ENCODE measurements at regions not wholly inside any gene's neighbourhood (a gene's known extent, or its start where the extent isn't known, plus 50 kb on each side); places are given as distances from the start of the nearest gene placed in this dataset.

- Histone ChIP-seq H3K79me2 (ENCODE audit: low read depth) (no peaks in the 10 kb centered on the region), H3K36me3 (ENCODE audit: low read depth) (no peaks in the 10 kb centered on the region), H3K9me2 (ENCODE audit: insufficient read depth) (no peaks in the 10 kb centered on the region), H3K9me3 (ENCODE audit: insufficient read depth, low read depth) (no peaks in the 10 kb centered on the region), H2AFZ (no peak overlapping the region), H4K20me1 (ENCODE audit: insufficient read depth) (no peaks in the 10 kb centered on the region), H3K27me3 (ENCODE audit: insufficient read depth, low read depth) (no peaks in the 10 kb centered on the region), H3K4me2 (no peak overlapping the region), H3K4me1 (replicated peaks; ENCODE audit: insufficient read depth) (no peaks in the 10 kb centered on the region), H3K4me3 (no peak overlapping the region), H3F3A (ENCODE audit: insufficient read depth, low read depth) (no peaks in the 10 kb centered on the region), H3K27ac (no peak overlapping the region)
- CTCF ChIA-PET: no interaction called here
- no TSS peak for BruUV-seq (replicated peaks)
- POLR2A ChIA-PET (ENCODE audit: unreplicated experiment): no interaction called here
- no peak for DNase-seq
- TF ChIP-seq CTCF (conservative IDR thresholded peaks at IDR 0.05) (no peak), EZH2 (IDR thresholded peaks at IDR 0.05; ENCODE audit: low read depth) (no peak)
- intact Hi-C loops (cut with micrococcal nuclease; ENCODE audit: unreplicated experiment): no loop called here
These were observed 1548.1 kb upstream of the ZEB2 start for GRCh38 chr2:146068051-146068450.

GRCh38 chr2:146048141-146048540, 1528.2 kb upstream of the ZEB2 start:
- no peaks in the 10 kb centered on the region for H3F3A ChIP-seq (ENCODE audit: insufficient read depth, low read depth)
- BruUV-seq (replicated peaks): no TSS peak
- DNase-seq: no peak
- no peaks in the 10 kb centered on the region for H3K36me3 ChIP-seq (ENCODE audit: low read depth)
- POLR2A ChIA-PET (ENCODE audit: unreplicated experiment): no interaction called here
- no peak overlapping the region for H3K27ac ChIP-seq
- no peak for TF ChIP-seq CTCF (conservative IDR thresholded peaks at IDR 0.05)
- no peak for TF ChIP-seq EZH2 (IDR thresholded peaks at IDR 0.05; ENCODE audit: low read depth)
- H3K9me2 ChIP-seq (ENCODE audit: insufficient read depth): no peaks in the 10 kb centered on the region
- H2AFZ ChIP-seq: no peak overlapping the region
- H3K27me3 ChIP-seq (ENCODE audit: insufficient read depth, low read depth): no peaks in the 10 kb centered on the region
- intact Hi-C loops (cut with micrococcal nuclease; ENCODE audit: unreplicated experiment): no loop called here
- no peaks in the 10 kb centered on the region for H3K9me3 ChIP-seq (ENCODE audit: insufficient read depth, low read depth)
- H3K4me1 ChIP-seq (replicated peaks; ENCODE audit: insufficient read depth): no peaks in the 10 kb centered on the region
- no peaks in the 10 kb centered on the region for H3K79me2 ChIP-seq (ENCODE audit: low read depth)
- H3K4me3 ChIP-seq: no peak overlapping the region
- CTCF ChIA-PET: no interaction called here
- H3K4me2 ChIP-seq: no peak overlapping the region
- H4K20me1 ChIP-seq (ENCODE audit: insufficient read depth): no peaks in the 10 kb centered on the region

- Histone ChIP-seq H3K27me3 (ENCODE audit: insufficient read depth, low read depth) (no peaks in the 10 kb centered on the region), H3K27ac (no peak overlapping the region), H3K9me3 (ENCODE audit: insufficient read depth, low read depth) (no peaks in the 10 kb centered on the region), H4K20me1 (ENCODE audit: insufficient read depth) (no peaks in the 10 kb centered on the region), H3K9me2 (ENCODE audit: insufficient read depth) (no peaks in the 10 kb centered on the region), H3K4me3 (no peak overlapping the region), H3K36me3 (ENCODE audit: low read depth) (no peaks in the 10 kb centered on the region), H3F3A (ENCODE audit: insufficient read depth, low read depth) (no peaks in the 10 kb centered on the region), H3K4me2 (no peak overlapping the region), H3K4me1 (replicated peaks; ENCODE audit: insufficient read depth) (no peaks in the 10 kb centered on the region), H2AFZ (no peak overlapping the region; the same call in 1 of the 2 replicates), H3K79me2 (ENCODE audit: low read depth) (no peaks in the 10 kb centered on the region)
- no peak for DNase-seq
- ChIA-PET CTCF (no interaction called here), POLR2A (ENCODE audit: unreplicated experiment) (no interaction called here)
- BruUV-seq (replicated peaks): no TSS peak
- no peak for TF ChIP-seq EZH2 (IDR thresholded peaks at IDR 0.05; ENCODE audit: low read depth)
- TF ChIP-seq CTCF (conservative IDR thresholded peaks at IDR 0.05): no peak
- intact Hi-C loops (cut with micrococcal nuclease; ENCODE audit: unreplicated experiment): no loop called here
These were observed 1521.5 kb upstream of the ZEB2 start for GRCh38 chr2:146041274-146041910.
